ENCODE measurements at regions not wholly inside any gene's neighbourhood (a gene's known extent, or its start where the extent isn't known, plus 50 kb on each side); places are given as distances from the start of the nearest gene placed in this dataset.

- no peak overlapping the region for H2AFZ ChIP-seq (ENCODE audit: control insufficient read depth, low read length)
- no peaks in the 10 kb centered on the region for H3K79me2 ChIP-seq (ENCODE audit: control insufficient read depth, insufficient read depth, low read length)
- H3K36me3 ChIP-seq (ENCODE audit: control insufficient read depth in 2 of 2, extremely low read depth in 1 of 2, insufficient read depth in 2 of 2, low read length in 2 of 2): no peaks in the 10 kb centered on the region
- H3K4me2 ChIP-seq (ENCODE audit: control insufficient read depth, extremely low read depth, insufficient read depth, low read depth, low read length): no peak overlapping the region
- no peaks in the 10 kb centered on the region for H3K9me3 ChIP-seq (ENCODE audit: control insufficient read depth, low read depth, low read length)
- no peaks in the 10 kb centered on the region for H3K9me1 ChIP-seq (ENCODE audit: control insufficient read depth, extremely low read depth, insufficient read depth, low read length)
- H3K4me1 ChIP-seq (ENCODE audit: control insufficient read depth, extremely low read depth, insufficient read depth, low read length): no peaks in the 10 kb centered on the region
- DNase-seq (ENCODE audit: low read depth, low spot score): no peak
- TF ChIP-seq CTCF (optimal IDR thresholded peaks at IDR 0.05 in 1 of 3, IDR thresholded peaks at IDR 0.05 in 1 of 3, conservative IDR thresholded peaks at IDR 0.05 in 1 of 3; ENCODE audit: extremely low read depth in 1 of 3, insufficient read depth in 2 of 3, low read length in 3 of 3) (no peak), EZH2 (IDR thresholded peaks at IDR 0.05; ENCODE audit: low read length) (no peak)
- H3K9ac ChIP-seq (ENCODE audit: control insufficient read depth, extremely low read depth, insufficient read depth, low read length): no peak overlapping the region
- no peak overlapping the region for H3K27ac ChIP-seq (ENCODE audit: control insufficient read depth, insufficient read depth, low read length)
- FAIRE-seq: no peak
- dilution Hi-C loops (cut with MboI; ENCODE audit: extremely low pct_ligation_motif_present, low sequenced_read_pairs): no loop called here
- no peaks in the 10 kb centered on the region for H3K27me3 ChIP-seq (ENCODE audit: control insufficient read depth, extremely low read depth, insufficient read depth, low read length)
- H4K20me1 ChIP-seq (ENCODE audit: control insufficient read depth, extremely low read depth, insufficient read depth, low read length): no peaks in the 10 kb centered on the region
- H3K4me3 ChIP-seq (ENCODE audit: control insufficient read depth in 2 of 3, extremely low read depth in 1 of 3, insufficient read depth in 2 of 3, low read depth in 1 of 3, low read length in 3 of 3): no peak overlapping the region
Measured at GRCh38 chr3:25212736-25213135, 215.3 kb upstream of the RARB start.

- no peaks in the 10 kb centered on the region for H3K9me1 ChIP-seq (ENCODE audit: control insufficient read depth, extremely low read depth, insufficient read depth, low read length)
- TF ChIP-seq EZH2 (IDR thresholded peaks at IDR 0.05; ENCODE audit: low read length) (no peak), CTCF (optimal IDR thresholded peaks at IDR 0.05 in 1 of 3, IDR thresholded peaks at IDR 0.05 in 1 of 3, conservative IDR thresholded peaks at IDR 0.05 in 1 of 3; ENCODE audit: extremely low read depth in 1 of 3, insufficient read depth in 2 of 3, low read length in 3 of 3) (no peak)
- FAIRE-seq (no peak), DNase-seq (ENCODE audit: low read depth, low spot score) (no peak)
- no peak overlapping the region for H2AFZ ChIP-seq (ENCODE audit: control insufficient read depth, low read length)
- no peaks in the 10 kb centered on the region for H3K79me2 ChIP-seq (ENCODE audit: control insufficient read depth, insufficient read depth, low read length)
- H3K36me3 ChIP-seq (ENCODE audit: control insufficient read depth in 2 of 2, extremely low read depth in 1 of 2, insufficient read depth in 2 of 2, low read length in 2 of 2): no peaks in the 10 kb centered on the region
- no peaks in the 10 kb centered on the region for H3K27me3 ChIP-seq (ENCODE audit: control insufficient read depth, extremely low read depth, insufficient read depth, low read length)
- H3K9me3 ChIP-seq (ENCODE audit: control insufficient read depth, low read depth, low read length): no peaks in the 10 kb centered on the region
- H3K27ac ChIP-seq (ENCODE audit: control insufficient read depth, insufficient read depth, low read length): no peak overlapping the region
- no peaks in the 10 kb centered on the region for H3K4me1 ChIP-seq (ENCODE audit: control insufficient read depth, extremely low read depth, insufficient read depth, low read length)
- no peaks in the 10 kb centered on the region for H4K20me1 ChIP-seq (ENCODE audit: control insufficient read depth, extremely low read depth, insufficient read depth, low read length)
- H3K4me3 ChIP-seq (ENCODE audit: control insufficient read depth in 2 of 3, extremely low read depth in 1 of 3, insufficient read depth in 2 of 3, low read depth in 1 of 3, low read length in 3 of 3): no peak overlapping the region
- dilution Hi-C loops (cut with MboI; ENCODE audit: extremely low pct_ligation_motif_present, low sequenced_read_pairs): no loop called here
- H3K4me2 ChIP-seq (ENCODE audit: control insufficient read depth, extremely low read depth, insufficient read depth, low read depth, low read length): no peak overlapping the region
- no peak overlapping the region for H3K9ac ChIP-seq (ENCODE audit: control insufficient read depth, extremely low read depth, insufficient read depth, low read length)
Measured at GRCh38 chr3:25214034-25214433, 214.0 kb upstream of the RARB start.
